ENCODE measurements at regions not wholly inside any gene's neighbourhood (a gene's known extent, or its start where the extent isn't known, plus 50 kb on each side); places are given as distances from the start of the nearest gene placed in this dataset.
"Not testable (repeated sequence)": the region's sequence is repeated elsewhere in the genome, so short reads cannot be mapped to it uniquely, and the experiment has no call there.

- DNase-seq, result no peak
Observed at GRCh38 chr12:92389466-92389865, 243.8 kb upstream of the BTG1 start.

GRCh38 chr12:92385296-92385695, 239.7 kb upstream of the BTG1 start:
- DNase-seq, result no peak

GRCh38 chr12:92384571-92384970, 238.9 kb upstream of the BTG1 start:
- no peak for DNase-seq

- DNase-seq, result no peak
Observed at GRCh38 chr12:92382383-92382878, 236.8 kb upstream of the BTG1 start.

GRCh38 chr12:92381856-92382255, 236.2 kb upstream of the BTG1 start:
- DNase-seq, result no peak

- no peak for DNase-seq
Observed at GRCh38 chr12:92378682-92379479, 233.2 kb upstream of the BTG1 start.

GRCh38 chr12:92375504-92375903, 229.9 kb upstream of the BTG1 start:
- not testable (repeated sequence) for DNase-seq

- no peak for DNase-seq
Observed at GRCh38 chr12:92370828-92371227, 225.2 kb upstream of the BTG1 start.

GRCh38 chr12:92369636-92370035, 224.0 kb upstream of the BTG1 start:
- no peak for DNase-seq

- DNase-seq, result no peak
Observed at GRCh38 chr12:92369056-92369455, 223.4 kb upstream of the BTG1 start.

- DNase-seq, result peak; percentile 91
Observed at GRCh38 chr12:92365836-92366235, 220.2 kb upstream of the BTG1 start.

- DNase-seq, result peak; percentile 53
Observed at GRCh38 chr12:92365333-92365732, 219.7 kb upstream of the BTG1 start.

- no peak for DNase-seq
Observed at GRCh38 chr12:92363295-92364146, 217.9 kb upstream of the BTG1 start.

- no peak for DNase-seq
Observed at GRCh38 chr12:92362785-92363184, 217.1 kb upstream of the BTG1 start.

- DNase-seq, result no peak
Observed at GRCh38 chr12:92362126-92362525, 216.5 kb upstream of the BTG1 start.

GRCh38 chr12:92360543-92360942, 214.9 kb upstream of the BTG1 start:
- no peak for DNase-seq

- DNase-seq, result no peak
Observed at GRCh38 chr12:92359581-92360209, 214.0 kb upstream of the BTG1 start.

- DNase-seq, result no peak
Observed at GRCh38 chr12:92357584-92358261, 212.1 kb upstream of the BTG1 start.

GRCh38 chr12:92356425-92356824, 210.8 kb upstream of the BTG1 start:
- DNase-seq, result no peak

GRCh38 chr12:92349635-92350034, 204.0 kb upstream of the BTG1 start:
- no peak for DNase-seq

GRCh38 chr12:92342574-92342973, 196.9 kb upstream of the BTG1 start:
- no peak for DNase-seq

- DNase-seq, result no peak
Observed at GRCh38 chr12:92341065-92341668, 195.5 kb upstream of the BTG1 start.

Measured in NCI-H345 (cell line).